Spleen (tissue), 7 donors: ENCODE measurements at regions not wholly inside any gene's neighbourhood (a gene's known extent, or its start where the extent isn't known, plus 50 kb on each side); places are given as distances from the start of the nearest gene placed in this dataset.
A peak's percentile ranks its signal among the peaks of the same experiment; 100 is the strongest.

ENCODE experiments used
- POLR2A ChIP-seq, 3 donors: fragments of 450-650 bp; IDR thresholded peaks; one replicate each; pipeline ENCODE4 v1.5.1; 2017; ENCODE audit warnings: antibody characterized with exemption in 3 of 3, mild to moderate bottlenecking in 1 of 3
- POLR2AphosphoS5 ChIP-seq, 3 donors: sonication (generic); formaldehyde crosslinking; IDR thresholded peaks; one replicate each; pipeline ENCODE4 v1.5.1; 2017; ENCODE audit warnings: antibody characterized with exemption in 3 of 3
- TF ChIP-seq, protein P1 (sequence below), 11 experiments: fragments of 200-600 bp in 7 of 11; fragments of 450-650 bp in 4 of 11; sonication (generic) in 4 of 11; IDR thresholded peaks in 8 of 11; conservative IDR thresholded peaks in 3 of 11; 1 replicate in 7 of 11; 2 replicates in 4 of 11; pipeline versions ENCODE4 v1.4.0 to v1.8.0; 2016 to 2021; ENCODE audit warnings: antibody characterized with exemption in 11 of 11, inconsistent platforms in 4 of 11, mild to moderate bottlenecking in 1 of 11
- donor health status: DM: no; HTN: no; CAD: no; lungs with moderate emphysema.
- donor health status: DM: no; HTN: no; CAD: no.
- donor health status: DM: no; HTN: no; CAD: no.

DNA sequence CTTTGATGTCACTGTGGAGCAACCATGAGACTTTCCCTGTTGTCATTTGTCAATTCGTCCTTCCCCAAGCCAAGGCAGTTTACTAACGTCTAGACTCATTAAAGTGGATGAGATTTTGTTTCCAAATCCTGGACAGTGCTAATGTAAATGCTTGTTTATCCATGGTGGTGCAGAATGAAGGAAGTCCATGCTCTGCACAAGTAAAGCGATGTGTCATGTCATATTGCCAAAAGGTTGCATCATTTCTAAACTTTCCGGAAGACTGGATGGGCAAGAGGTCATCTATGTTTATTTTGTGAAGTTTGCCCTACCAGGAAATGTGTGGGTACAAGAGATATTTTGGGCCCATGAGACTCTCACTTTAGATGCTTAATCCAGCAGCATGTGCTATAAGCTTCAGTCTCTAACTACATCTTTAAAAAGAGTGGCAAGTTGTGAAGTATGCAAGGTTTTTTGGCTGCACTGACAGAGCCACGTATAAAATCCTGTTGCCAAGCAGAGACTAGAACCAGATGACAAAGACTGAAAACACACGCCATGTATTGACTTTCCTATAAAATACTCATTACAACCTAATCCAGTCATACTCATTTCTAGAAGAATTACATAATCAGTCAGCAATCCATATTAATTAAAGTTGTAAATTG lies 72.1 kb upstream of the FNDC3B start:
- TF ChIP-seq POLR2A (IDR thresholded peaks at IDR 0.05) (no peak), POLR2AphosphoS5 (IDR thresholded peaks at IDR 0.05) (peak in 2 of 3 donors; percentile 28 to 80)
- TF ChIP-seq, protein P1, sequence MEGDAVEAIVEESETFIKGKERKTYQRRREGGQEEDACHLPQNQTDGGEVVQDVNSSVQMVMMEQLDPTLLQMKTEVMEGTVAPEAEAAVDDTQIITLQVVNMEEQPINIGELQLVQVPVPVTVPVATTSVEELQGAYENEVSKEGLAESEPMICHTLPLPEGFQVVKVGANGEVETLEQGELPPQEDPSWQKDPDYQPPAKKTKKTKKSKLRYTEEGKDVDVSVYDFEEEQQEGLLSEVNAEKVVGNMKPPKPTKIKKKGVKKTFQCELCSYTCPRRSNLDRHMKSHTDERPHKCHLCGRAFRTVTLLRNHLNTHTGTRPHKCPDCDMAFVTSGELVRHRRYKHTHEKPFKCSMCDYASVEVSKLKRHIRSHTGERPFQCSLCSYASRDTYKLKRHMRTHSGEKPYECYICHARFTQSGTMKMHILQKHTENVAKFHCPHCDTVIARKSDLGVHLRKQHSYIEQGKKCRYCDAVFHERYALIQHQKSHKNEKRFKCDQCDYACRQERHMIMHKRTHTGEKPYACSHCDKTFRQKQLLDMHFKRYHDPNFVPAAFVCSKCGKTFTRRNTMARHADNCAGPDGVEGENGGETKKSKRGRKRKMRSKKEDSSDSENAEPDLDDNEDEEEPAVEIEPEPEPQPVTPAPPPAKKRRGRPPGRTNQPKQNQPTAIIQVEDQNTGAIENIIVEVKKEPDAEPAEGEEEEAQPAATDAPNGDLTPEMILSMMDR (IDR thresholded peaks at IDR 0.05 in 8 of 11, conservative IDR thresholded peaks at IDR 0.05 in 3 of 11): no peak
